GM06990 (cell line): ENCODE measurements at regions not wholly inside any gene's neighbourhood (a gene's known extent, or its start where the extent isn't known, plus 50 kb on each side); places are given as distances from the start of the nearest gene placed in this dataset.

Experiments
- DNase-seq: peaks from one replicate; pipeline ENCODE4 v3.0.0-alpha.2; 2011; ENCODE audit not compliant: insufficient read length; ENCODE audit errors: extremely low read depth
- H3K27me3 ChIP-seq: replicated peaks from 2 replicates; pipeline ENCODE4 v1.6.0; 2011; ENCODE audit warnings: low read length; ENCODE audit not compliant: control insufficient read depth, insufficient read depth
- H3K36me3 ChIP-seq: 2 replicates; pipeline ENCODE4 v1.5.1; 2011; ENCODE audit warnings: low read length; ENCODE audit not compliant: control insufficient read depth, insufficient read depth
- H3K4me3 ChIP-seq: replicated peaks from 2 replicates; pipeline ENCODE4 v1.5.1; 2011; ENCODE audit warnings: low read depth, mild to moderate bottlenecking, control low read depth, low read length
- TF ChIP-seq, protein P1 (sequence below): IDR thresholded peaks from 2 replicates; pipeline ENCODE4 v1.5.1; 2011; ENCODE audit warnings: low read length, control low read depth, mild to moderate bottlenecking, inconsistent platforms; ENCODE audit not compliant: insufficient read depth, poor library complexity, severe bottlenecking

DNA sequence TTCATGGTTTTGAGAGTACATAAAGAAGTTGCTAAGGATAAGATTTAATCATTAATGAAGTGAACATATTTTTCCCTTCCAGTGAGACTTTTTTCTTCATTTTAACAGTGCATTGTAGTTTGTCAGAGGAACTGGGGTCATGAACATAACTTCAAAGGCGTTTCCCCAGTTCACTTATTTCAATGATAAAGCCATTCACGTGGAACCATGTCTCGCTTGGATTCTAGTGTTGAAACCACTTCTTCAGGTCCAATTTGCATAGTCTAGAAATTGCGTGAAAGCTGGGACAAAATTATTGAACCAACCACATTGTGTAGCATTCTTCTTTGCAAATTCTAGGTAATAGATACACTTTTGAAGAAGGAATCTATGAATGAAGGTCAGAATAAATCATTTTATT is 197.0 kb downstream of the CLIC5 start:
- TF ChIP-seq, protein P1, sequence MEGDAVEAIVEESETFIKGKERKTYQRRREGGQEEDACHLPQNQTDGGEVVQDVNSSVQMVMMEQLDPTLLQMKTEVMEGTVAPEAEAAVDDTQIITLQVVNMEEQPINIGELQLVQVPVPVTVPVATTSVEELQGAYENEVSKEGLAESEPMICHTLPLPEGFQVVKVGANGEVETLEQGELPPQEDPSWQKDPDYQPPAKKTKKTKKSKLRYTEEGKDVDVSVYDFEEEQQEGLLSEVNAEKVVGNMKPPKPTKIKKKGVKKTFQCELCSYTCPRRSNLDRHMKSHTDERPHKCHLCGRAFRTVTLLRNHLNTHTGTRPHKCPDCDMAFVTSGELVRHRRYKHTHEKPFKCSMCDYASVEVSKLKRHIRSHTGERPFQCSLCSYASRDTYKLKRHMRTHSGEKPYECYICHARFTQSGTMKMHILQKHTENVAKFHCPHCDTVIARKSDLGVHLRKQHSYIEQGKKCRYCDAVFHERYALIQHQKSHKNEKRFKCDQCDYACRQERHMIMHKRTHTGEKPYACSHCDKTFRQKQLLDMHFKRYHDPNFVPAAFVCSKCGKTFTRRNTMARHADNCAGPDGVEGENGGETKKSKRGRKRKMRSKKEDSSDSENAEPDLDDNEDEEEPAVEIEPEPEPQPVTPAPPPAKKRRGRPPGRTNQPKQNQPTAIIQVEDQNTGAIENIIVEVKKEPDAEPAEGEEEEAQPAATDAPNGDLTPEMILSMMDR: no peak
- Histone ChIP-seq H3K36me3 (no peaks in the 10 kb centered on the region), H3K27me3 (no peaks in the 10 kb centered on the region; the same call in none of the 2 replicates), H3K4me3 (no peak overlapping the region)
- DNase-seq: no peak

DNA sequence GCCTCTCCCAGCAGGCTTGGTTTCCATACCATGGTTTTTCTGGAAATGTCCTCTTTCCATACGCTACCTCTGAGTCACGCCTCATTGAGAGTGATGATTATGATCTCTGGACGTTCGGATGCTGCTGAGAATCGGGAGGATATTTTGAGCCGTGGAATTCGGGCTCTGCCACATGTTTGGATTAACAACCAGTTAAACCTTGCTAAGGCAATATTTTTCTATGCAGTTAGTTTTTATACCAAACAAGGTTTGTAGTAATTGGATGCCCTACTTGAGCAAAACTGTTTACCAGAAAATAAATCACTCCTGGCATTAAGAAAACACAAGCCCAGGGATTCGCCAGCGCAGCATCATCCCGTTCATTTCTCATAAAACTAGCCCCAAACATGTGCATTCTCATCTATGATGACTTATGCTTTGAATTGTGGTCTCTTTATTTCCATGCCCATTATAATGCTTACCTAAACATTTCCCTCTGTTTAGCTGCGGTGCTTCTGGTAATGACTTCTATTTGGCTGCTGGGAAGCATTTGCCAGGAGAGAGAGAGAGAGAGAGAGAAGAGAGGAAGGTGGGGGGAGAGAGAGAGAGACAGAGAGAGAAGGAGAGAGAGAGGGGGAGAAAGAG is 198.9 kb downstream of the CLIC5 start:
- Histone ChIP-seq H3K36me3 (no peaks in the 10 kb centered on the region), H3K27me3 (no peaks in the 10 kb centered on the region; the same call in 1 of the 2 replicates), H3K4me3 (no peak overlapping the region)
- DNase-seq: no peak
- TF ChIP-seq, protein P1: no peak

DNA sequence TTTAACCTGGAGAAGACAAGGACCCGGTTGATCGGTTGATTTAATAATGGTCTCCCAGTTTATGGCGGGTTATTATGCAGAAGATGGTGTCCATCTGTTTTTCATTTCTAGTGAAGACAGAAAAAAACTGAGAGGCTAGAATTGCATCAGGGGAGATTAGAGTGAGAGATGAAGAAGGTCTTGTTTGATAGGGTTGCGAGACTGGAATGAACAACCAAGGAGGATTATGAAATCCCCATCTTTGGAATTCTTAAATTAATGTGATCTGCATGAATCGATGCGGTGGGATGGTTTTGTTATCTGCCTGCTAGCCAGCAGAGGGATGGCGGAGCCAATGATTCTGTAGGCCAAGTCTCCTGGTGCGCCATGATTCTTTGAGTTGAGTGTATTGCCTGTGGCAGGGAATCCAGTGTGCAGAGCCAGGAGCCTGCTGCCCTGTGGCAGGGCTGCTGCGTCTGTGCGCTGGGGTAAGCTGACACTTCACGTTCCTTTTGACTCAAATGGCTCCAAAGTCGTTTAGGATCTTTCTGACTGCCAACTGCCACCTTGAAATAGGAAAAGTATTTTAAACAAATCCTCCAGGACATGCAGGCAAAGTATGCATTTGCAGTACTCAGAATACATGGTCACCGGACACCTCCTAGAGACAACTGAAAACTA is 200.1 kb downstream of the CLIC5 start:
- Histone ChIP-seq H3K27me3 (no peaks in the 10 kb centered on the region; the same call in 1 of the 2 replicates), H3K36me3 (no peaks in the 10 kb centered on the region), H3K4me3 (no peak overlapping the region)
- DNase-seq: no peak
- TF ChIP-seq, protein P1: no peak

DNA sequence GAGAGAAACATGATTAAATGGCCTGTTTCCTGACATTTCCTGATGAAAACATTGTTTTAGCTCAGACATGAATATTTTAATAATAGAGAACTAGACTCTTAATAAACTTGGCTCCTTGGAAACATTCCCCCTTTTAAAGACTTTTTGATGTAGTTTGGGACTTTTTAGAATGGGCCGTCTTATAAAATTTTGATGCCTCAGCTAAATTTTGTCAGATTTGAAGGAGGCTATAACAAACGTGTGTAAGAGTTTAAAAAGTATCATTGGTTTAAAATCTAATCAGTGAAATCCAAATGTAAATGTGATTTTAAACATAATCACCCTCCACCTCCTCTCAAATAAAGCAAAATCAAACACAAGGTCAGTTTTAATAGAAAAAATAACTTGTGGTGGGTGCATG is 200.9 kb downstream of the CLIC5 start:
- Histone ChIP-seq H3K27me3 (no peaks in the 10 kb centered on the region; the same call in none of the 2 replicates), H3K36me3 (no peaks in the 10 kb centered on the region), H3K4me3 (no peak overlapping the region)
- DNase-seq: no peak
- TF ChIP-seq, protein P1: no peak

DNA sequence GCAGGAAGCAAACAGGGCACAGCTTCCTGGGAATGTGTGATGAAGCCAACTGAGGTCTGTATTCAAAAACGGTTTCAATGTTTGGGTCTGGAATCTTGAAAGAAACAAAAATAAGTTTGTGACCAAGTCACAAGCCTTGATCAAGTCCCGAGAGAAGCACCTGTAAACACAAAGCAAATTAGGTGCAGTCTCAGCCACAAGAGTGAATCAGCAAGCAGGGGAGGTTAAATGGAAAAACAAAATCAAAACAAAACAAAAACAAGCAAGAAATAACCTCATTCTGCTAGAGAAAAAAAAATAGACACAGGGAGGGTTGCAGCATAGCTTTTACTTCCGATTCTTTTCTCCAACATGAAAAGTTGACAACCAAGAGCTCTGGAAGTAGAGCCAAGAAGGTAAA is 201.7 kb downstream of the CLIC5 start:
- no peaks in the 10 kb centered on the region; the same call in 1 of the 2 replicates for H3K27me3 ChIP-seq
- H3K4me3 ChIP-seq: no peak overlapping the region
- no peaks in the 10 kb centered on the region for H3K36me3 ChIP-seq
- TF ChIP-seq, protein P1: no peak
- DNase-seq: no peak
